ENCODE measurements at regions not wholly inside any gene's neighbourhood (a gene's known extent, or its start where the extent isn't known, plus 50 kb on each side); places are given as distances from the start of the nearest gene placed in this dataset.
A peak's percentile ranks its signal among the peaks of the same experiment; 100 is the strongest.

DNA sequence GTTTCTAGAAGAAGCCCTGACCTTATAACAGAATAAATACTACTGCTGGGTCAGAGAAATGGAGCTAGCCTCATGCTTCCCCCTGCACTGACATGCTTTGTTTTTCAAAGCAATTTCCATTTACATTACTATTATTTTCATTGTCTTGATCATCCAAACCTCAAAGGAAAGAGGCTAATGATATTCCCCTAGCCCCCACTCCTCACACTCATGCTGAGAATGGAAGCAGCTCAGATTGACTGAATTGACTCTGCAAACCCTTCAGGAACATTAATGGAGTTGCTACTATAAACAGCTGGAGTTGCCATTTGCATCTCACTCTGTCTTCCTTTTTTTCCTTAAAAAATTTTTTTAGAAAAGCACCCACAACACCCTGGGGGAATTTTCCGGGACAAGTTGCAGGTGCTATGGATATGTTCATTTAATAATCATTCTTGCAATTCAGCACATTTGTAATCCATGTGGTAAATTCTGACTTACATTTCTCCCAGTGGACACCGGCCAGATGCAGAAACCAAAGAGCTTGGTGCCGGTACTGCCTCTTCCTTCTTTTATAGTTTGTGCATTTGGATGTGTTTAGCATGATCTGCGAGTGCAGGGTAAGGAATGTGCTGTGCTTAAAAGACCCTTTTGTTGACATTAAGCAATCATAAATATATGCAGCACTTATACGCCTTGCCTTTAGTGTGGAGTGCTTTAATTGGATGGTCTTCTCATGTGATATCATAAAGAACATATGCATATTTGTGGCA lies 103.3 kb upstream of the OSR1 start:
- no peak for DNase-seq
- intact Hi-C loops (cut with DNase I), result no loop called here
- no peak for ATAC-seq (ENCODE audit: poor library complexity)

DNA sequence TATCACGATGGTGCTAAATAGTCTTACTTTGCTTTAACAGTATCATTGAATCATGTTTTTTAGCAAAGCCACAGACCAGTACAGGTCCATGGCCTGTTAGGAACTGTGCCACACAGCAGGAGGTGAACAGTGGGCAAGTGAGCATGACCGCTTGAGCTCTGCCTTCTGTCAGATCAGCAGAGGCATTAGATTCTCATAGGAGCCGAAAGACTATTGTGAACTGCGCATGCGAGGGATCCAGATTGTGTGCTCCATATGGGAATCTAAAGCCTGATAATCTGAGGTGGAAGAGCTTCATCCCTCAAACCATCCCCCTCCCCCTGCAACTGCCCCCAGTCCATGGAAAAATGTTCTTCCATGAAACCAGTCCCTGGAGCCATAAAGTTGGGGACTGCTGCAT lies 102.3 kb upstream of the OSR1 start:
- DNase-seq, result no peak
- intact Hi-C loops (cut with DNase I), result no loop called here
- ATAC-seq (ENCODE audit: poor library complexity), result no peak

DNA sequence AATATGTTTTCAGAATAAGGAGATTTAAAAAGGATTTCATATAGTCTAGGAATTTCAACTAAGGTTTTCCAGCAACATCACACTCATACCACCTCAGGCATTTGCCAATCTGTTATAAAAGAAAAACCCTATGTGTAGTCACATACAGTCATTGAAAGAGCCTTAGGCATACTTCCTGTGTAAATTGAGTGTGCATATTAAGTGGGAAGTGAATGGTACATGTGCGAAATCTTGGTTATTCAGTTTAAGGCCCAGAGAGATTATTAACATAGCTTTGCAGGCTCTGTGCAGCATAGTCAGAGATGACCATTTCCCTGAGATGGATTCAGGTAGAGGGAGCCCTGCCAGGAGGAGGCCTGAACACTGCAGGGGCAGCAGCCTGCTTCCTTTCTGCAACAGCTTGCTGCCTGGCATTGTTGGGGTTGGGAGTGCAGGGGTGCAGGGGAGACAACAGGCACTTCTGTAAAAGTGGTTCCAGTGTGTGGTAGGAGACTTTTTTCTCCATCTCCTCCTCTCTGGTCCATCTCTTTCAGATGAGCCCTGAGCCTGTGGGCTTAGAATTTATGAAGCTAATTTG lies 100.1 kb upstream of the OSR1 start:
- ATAC-seq (ENCODE audit: poor library complexity) (no peak), DNase-seq (no peak)
- intact Hi-C loops (cut with DNase I), result no loop called here

DNA sequence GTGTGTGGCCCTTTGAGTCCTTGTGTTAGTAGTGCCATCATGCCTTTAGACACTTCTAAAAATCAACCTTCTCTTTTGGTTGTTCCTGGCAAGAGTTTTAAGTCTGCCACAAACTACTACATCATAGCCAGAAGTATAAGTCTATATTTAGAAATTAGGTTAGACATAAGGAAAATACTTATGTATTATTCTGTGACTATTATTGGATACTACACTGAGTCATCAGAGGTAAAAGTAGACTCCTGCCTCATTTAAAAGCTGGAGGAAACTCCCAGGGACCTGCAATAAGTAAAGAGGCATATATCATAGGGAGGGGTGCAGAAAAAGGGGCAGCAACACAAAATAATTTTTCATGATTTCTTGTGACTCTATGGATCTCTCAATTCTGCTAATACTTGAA lies 99.4 kb upstream of the OSR1 start:
- DNase-seq (no peak), ATAC-seq (ENCODE audit: poor library complexity) (no peak)
- intact Hi-C loops (cut with DNase I), result no loop called here

DNA sequence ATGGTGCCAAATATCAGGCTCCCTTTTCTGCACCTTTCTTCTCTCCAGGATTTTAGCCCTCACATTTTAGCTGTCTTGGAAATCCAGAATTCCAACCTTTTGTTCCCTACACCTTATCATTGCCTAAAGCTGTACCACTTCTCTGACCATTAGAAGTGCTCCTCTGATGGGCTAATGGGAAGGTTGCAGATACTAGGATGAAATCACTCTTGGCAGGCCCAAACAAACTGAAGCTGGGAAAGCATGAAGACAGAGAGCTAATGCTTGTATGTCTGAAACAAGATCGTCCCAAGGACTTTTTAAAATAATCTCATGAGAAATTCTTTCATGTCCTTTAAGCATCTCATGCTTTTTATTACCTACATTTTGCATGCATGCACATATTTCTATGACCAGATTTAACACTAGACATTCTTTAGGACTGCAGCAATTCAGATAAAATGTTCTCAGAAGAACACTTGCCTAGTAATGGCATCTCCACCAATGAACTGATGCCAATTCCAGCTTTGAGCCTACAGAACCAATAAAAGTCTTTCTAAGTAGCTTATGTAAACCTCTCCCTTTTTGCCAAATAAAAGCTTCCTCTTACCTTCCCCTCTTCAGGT lies 98.4 kb upstream of the OSR1 start:
- peak; percentile 48 for ATAC-seq (ENCODE audit: poor library complexity)
- DNase-seq, result no peak
- intact Hi-C loops (cut with DNase I), result no loop called here

DNA sequence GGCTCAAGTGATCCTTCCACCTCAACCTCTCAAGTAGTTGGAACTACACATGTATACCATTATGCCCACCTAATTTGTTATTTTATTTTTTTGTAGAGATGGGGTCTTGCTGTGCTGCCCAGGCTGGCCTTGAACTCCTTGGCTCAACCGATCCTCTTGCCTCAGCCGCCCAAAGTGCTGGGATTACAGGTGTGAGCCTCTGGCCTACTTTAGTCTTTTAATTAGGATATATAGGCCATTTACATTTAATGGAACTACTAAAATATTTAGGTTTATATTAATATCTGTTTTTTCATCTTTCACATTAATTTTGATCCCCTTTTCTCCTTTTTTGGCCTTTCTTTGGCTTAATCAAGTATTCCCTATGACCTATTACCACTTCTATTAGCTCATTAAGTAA lies 95.7 kb upstream of the OSR1 start:
- intact Hi-C loops (cut with DNase I), result no loop called here
- DNase-seq, result no peak
- ATAC-seq (ENCODE audit: poor library complexity), result no peak

DNA sequence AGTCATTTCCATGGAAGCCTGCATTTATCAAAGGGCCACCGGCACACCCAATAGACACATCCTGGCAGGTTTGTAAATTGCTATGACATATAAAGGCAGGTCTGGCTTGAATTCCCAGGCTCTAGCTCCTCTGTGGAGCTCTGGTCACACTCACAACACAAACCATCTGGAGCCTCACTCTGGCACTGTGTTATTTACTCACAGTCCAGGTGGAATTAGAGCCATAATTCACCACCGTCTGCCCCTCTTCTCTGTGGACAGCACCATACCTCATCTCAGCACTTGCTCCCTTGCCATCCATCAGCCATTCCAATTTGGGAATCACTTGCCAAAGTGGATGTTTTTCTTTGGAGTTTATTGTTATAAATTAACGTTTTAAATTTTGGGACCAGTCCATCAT lies 84.3 kb upstream of the OSR1 start:
- DNase-seq, result no peak
- ATAC-seq (ENCODE audit: poor library complexity), result no peak
- intact Hi-C loops (cut with DNase I), result no loop called here

DNA sequence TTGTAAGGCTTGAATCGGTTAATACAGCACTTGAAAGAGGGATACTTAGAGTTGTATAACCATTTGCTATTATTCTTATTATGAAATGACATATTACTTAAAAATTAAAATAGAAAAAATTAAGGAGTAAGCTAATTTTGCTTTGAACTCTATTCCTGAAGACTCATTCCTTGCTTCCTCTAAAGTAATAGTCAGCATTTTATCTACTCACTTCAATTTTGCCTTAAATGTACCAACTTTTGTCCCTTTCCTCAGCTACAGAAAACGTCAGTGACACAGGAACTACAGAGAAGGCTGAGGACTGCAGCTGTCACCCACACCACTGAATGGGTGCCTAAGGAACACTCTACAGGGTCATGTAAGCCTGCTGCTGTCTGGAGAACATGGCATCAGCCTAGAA lies 80.7 kb upstream of the OSR1 start:
- ATAC-seq (ENCODE audit: poor library complexity) (no peak), DNase-seq (no peak)
- intact Hi-C loops (cut with DNase I), result no loop called here

DNA sequence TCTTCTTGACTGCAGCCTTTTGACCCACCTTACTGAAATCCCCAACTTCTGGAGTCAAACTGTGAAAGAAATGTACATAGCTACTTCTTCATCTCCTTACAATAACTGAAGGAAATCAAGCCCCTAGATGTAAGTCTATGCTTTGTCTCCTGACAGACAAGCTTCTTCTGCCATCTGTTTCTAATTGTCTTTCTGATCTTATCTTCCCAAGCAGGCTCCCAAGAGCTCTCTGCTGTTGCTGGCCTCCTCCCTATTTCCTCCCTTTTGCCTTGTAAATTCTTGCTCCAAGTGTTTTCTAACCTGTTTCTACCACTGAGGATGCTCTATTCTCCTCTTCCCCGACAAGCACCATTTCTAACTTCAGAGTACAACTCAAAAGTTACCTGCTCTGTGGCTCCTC lies 77.4 kb upstream of the OSR1 start:
- intact Hi-C loops (cut with DNase I), result no loop called here
- ATAC-seq (ENCODE audit: poor library complexity) (no peak), DNase-seq (no peak)

DNA sequence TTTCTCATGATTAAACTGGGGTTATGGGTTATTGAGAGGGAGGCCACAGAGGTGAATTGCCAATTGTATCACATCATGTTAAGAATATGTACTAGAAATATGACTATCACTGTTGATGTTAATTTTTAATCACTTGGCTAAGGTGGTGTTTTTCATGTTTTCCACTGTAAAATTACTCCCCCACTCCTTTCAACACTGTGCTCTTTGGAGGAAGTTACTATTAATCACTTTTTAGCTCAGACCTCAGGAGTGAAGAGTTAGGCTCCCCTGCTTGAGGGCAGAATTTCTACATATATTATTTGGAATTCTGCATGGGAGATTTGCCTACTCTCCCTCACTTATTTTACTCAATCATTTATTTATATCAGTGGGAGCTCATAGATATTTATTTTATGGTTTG lies 76.0 kb upstream of the OSR1 start:
- intact Hi-C loops (cut with DNase I), result no loop called here
- DNase-seq (no peak), ATAC-seq (ENCODE audit: poor library complexity) (no peak)

DNA sequence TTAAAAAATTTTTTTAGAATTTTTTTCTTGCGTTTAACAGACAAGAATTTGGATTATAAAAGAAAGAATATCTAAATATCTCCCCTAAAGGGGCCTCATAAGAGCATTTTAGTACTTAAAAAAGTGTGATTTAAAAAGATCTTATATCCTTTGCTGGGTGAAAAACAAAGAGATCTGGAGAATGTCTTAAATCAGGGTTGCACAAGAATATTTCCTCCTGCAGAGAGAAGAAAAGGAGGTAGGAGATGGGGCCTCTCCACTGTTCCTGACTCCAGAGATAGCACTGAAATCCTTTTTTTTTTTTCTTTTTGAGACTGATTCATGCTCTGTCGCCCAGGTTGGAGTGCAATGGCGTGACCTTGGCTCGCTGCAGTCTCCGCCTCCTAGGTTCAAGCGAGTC lies 68.5 kb upstream of the OSR1 start:
- DNase-seq (no peak), ATAC-seq (ENCODE audit: poor library complexity) (no peak)
- intact Hi-C loops (cut with DNase I), result no loop called here

DNA sequence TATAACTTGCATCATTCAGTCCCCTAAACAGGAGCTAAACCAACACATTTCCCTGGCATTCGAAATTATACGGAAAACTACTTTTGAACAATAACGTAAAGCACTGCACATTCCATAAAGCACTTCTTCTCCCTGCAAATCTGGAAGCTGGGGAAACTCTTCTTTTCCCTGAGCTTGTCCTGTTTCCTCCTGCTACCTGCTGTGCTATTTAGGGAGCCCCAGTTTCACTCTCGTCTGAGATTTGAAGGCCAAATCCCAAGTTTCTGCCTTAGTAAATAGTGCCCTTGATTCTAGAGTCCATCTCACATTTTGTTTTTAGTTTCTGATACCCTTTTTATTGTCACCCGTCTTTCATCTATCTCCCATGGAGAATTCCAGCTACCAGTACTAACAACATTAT lies 67.7 kb upstream of the OSR1 start:
- no peak for ATAC-seq (ENCODE audit: poor library complexity)
- intact Hi-C loops (cut with DNase I), result no loop called here
- DNase-seq, result no peak

DNA sequence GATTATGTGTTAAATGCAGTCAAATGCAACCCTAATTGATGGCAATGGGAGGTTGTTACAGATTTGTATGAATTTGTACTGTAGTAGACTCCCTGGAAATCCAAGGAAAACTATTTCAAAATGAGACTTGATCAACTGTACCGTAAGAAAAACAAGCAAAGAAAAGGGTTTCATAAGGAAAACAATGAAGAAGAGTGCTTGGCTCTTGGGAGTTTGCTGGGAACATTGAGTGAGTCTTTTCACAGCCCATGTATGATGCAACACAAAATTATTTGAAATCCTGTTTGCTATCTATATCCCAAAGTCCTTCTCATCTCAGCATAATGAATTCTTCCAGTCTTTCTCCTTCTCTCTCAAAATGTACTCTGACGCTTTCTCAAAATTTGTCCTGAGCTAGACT lies 67.0 kb upstream of the OSR1 start:
- intact Hi-C loops (cut with DNase I), result no loop called here
- ATAC-seq (ENCODE audit: poor library complexity) (peak; percentile 83), DNase-seq (no peak)

DNA sequence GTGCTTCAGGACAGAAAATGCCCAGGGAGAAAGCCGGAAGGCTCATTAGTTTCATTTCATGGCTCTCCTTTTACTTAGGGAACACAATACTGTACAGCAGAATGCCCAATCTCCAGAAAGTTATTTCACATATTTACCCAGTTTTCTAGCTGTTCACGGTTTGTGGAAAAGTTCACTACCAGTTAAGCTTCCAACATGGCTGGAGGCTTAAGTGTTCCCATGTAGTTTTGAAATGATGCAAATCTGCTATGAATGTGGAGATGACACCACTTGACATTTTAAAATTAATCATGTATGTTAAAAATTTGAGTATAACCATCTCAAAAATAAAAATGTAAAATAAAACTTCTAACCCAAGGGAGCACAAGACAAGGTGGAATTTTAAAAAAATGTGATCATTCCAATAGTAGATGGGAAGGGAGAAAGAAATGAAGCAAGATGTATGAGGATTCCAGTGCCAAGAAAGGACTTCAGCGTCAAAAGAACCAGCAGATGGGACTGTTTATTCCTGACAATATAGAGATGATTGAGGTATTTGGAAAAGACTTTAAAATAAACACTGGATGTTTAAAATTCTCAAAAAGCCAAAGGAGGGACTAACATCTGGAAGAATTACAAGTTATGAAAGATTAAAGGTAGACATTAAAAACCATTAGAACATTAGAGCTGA lies 60.9 kb upstream of the OSR1 start:
- intact Hi-C loops (cut with DNase I), result no loop called here
- no peak for ATAC-seq (ENCODE audit: poor library complexity)
- DNase-seq, result no peak

DNA sequence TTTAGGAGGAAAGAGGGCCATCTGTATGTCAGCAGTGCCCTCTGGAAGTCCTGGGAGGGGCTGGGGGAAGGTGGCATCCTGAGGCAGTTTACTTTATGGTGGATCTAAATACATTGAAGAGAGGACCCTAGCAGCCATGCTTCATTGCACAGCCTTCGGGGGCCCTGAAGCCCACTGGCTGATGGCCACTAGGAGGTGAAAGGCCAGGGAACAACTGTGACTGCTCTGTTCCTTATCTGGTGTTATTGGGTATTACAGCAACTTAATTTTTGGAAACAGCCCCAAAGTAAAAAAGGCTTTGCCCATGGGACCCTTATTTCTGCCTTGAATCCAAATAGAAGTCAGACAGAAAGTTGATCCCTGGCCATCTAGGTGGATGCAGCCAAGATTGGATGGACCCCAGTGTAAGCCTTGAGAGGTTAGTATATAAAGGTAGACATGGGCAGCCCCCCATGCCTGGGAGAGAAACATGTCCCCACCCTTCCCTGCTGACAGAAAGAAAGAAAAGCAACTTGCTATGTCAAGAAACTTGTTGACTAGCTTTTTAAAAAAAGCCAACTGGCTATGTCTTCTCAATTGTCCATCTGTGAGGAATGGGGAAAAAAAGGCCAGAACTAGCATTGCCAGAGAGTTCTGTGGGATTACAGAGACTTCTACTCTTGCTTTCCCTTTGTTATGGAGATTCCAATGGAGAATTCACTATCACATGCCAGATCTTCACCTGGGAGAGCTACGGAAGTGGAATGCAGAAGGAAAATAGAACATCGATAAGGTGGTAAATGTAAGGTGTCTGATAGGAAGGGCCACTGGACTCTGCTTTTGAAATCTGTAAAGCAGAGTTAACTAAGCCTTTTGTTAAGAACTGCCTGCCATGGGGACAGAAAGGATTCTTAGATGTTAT lies 58.6 kb upstream of the OSR1 start:
- ATAC-seq (ENCODE audit: poor library complexity) (peak; percentile 92), DNase-seq (peak; percentile 69)
- intact Hi-C loops (cut with DNase I), result no loop called here

DNA sequence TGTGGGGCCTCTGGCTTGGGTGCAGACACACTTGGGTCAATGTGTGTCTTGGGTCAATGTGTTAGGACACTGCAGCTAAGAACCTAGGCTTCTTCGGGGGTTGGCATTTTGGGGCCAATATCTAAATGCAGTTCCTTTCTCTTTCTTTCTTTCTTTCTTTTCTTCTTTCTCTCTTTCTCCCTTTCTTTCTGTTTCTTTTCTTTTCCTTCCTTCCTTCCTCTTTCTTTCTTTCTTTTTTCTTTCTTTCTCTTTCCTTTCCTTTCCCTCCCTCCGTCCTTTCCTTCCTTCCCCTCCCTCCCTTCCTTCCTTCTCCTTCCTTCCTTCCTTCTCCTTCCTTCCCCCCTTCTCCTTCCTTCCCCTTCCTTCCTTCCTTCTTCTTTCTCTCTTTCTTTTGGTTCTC lies 57.7 kb upstream of the OSR1 start:
- DNase-seq (no peak), ATAC-seq (ENCODE audit: poor library complexity) (no peak)
- intact Hi-C loops (cut with DNase I), result no loop called here

DNA sequence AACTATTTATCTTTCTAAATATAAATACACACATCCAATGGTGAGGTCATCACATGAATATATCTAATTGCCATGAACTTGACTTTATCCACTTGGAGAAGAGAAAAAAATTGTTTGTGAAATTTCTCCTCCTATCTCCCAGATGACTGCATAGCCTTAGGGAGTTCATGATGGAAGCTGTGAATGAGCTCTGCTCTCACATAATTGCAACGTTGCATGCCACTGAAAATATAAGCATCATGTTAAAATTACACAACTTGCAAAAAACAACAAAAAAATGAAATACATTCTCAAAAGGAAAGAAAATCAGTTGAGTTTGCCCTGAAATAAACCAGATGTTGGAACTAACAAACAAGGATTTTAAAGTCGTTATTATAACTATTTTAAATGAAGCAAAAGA lies 50.6 kb upstream of the OSR1 start:
- ATAC-seq (ENCODE audit: poor library complexity) (peak; percentile 92), DNase-seq (no peak)
- intact Hi-C loops (cut with DNase I), result no loop called here

DNA sequence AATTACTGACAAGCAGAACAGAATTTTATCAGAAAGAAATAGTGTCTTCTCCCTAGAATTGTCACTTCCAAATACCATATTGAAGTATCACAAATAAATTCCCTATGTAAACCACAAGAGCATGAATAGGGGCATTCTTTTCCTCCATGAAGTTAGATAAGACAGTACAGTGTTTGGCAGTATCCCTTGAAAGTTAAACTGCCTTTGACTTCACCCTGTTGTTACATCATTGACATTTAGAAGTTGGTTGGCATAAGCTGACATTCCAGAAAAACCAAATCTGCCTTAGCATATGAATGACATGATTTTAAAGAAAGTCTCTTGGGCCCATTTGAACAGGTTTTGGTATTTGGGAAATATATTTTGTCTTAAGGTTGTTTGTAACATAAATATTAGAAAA lies 50.2 kb upstream of the OSR1 start:
- ATAC-seq (ENCODE audit: poor library complexity) (peak; percentile 84), DNase-seq (no peak)
- intact Hi-C loops (cut with DNase I), result no loop called here
